Memory B cell (primary cell): ENCODE measurements at regions not wholly inside any gene's neighbourhood (a gene's known extent, or its start where the extent isn't known, plus 50 kb on each side); places are given as distances from the start of the nearest gene placed in this dataset.

Experiments
- ATAC-seq: fragments of 150-1000 bp; cut with Tn5 transposase; 2 replicates; pipeline ENCODE4 v1.10.0; 2021; ENCODE audit warnings: low read depth, mild to moderate bottlenecking, moderate library complexity
- DNase-seq, 2 donors: peaks; one replicate each; pipeline ENCODE4 v3.0.0; 2022; ENCODE audit warnings: low spot score in 2 of 2
- H3K27ac Mint-ChIP-seq: one replicate; pipeline ENCODE4 v1.8.0; 2022; ENCODE audit warnings: mild to moderate bottlenecking, moderate library complexity, mixed read lengths
- H3K27me3 Mint-ChIP-seq: one replicate; pipeline ENCODE4 v1.8.0; 2022; ENCODE audit warnings: mixed read lengths
- H3K36me3 Mint-ChIP-seq: one replicate; pipeline ENCODE4 v1.8.0; 2022; ENCODE audit warnings: mild to moderate bottlenecking, mixed read lengths
- H3K4me1 Mint-ChIP-seq: one replicate; pipeline ENCODE4 v1.8.0; 2022; ENCODE audit warnings: mixed read lengths
- H3K4me3 Mint-ChIP-seq: one replicate; pipeline ENCODE4 v1.8.0; 2022; ENCODE audit warnings: mild to moderate bottlenecking, moderate library complexity, mixed read lengths
- H3K9me3 Mint-ChIP-seq: one replicate; pipeline ENCODE4 v1.8.0; 2022; ENCODE audit warnings: mixed read lengths

- DNase-seq = no peak
- H3K4me3 Mint-ChIP-seq = no peak overlapping the region
- no peak overlapping the region for H3K27ac Mint-ChIP-seq
- no peaks in the 10 kb centered on the region for H3K27me3 Mint-ChIP-seq
- no peaks in the 10 kb centered on the region for H3K9me3 Mint-ChIP-seq
- H3K4me1 Mint-ChIP-seq = no peaks in the 10 kb centered on the region
- H3K36me3 Mint-ChIP-seq = no peaks in the 10 kb centered on the region
- ATAC-seq = no peak
These were observed 1430.0 kb downstream of the ARAP2 start for GRCh38 chr4:34814266-34814665.

GRCh38 chr4:34824515-34824914 is 1419.8 kb downstream of the ARAP2 start:
- Mint-ChIP-seq H3K9me3 (no peaks in the 10 kb centered on the region), H3K4me1 (no peaks in the 10 kb centered on the region), H3K4me3 (no peak overlapping the region), H3K36me3 (no peaks in the 10 kb centered on the region), H3K27me3 (no peaks in the 10 kb centered on the region), H3K27ac (no peak overlapping the region)
- ATAC-seq = no peak
- DNase-seq = no peak

- ATAC-seq = no peak
- no peaks in the 10 kb centered on the region for H3K27me3 Mint-ChIP-seq
These were observed 1417.7 kb downstream of the ARAP2 start for GRCh38 chr4:34826660-34827059.

GRCh38 chr4:34845926-34846325 is 1398.4 kb downstream of the ARAP2 start:
- no peaks in the 10 kb centered on the region for H3K4me1 Mint-ChIP-seq
- no peaks in the 10 kb centered on the region for H3K27me3 Mint-ChIP-seq
- ATAC-seq (no peak), DNase-seq (no peak)
- no peaks in the 10 kb centered on the region for H3K36me3 Mint-ChIP-seq
- H3K4me3 Mint-ChIP-seq = no peak overlapping the region
- no peaks in the 10 kb centered on the region for H3K9me3 Mint-ChIP-seq
- H3K27ac Mint-ChIP-seq = no peak overlapping the region

More at GRCh38 chr4:34826660-34827059, 1417.7 kb downstream of the ARAP2 start:
- H3K4me3 Mint-ChIP-seq = no peak overlapping the region
- no peak overlapping the region for H3K27ac Mint-ChIP-seq
- H3K36me3 Mint-ChIP-seq = no peaks in the 10 kb centered on the region
- peaks cover 2% of the 10 kb centered on the region for H3K9me3 Mint-ChIP-seq
- no peaks in the 10 kb centered on the region for H3K4me1 Mint-ChIP-seq
- no peak for DNase-seq

- H3K27ac Mint-ChIP-seq = no peak overlapping the region
- DNase-seq (no peak), ATAC-seq (no peak)
- no peaks in the 10 kb centered on the region for H3K4me1 Mint-ChIP-seq
- no peak overlapping the region for H3K4me3 Mint-ChIP-seq
- no peaks in the 10 kb centered on the region for H3K36me3 Mint-ChIP-seq
- no peaks in the 10 kb centered on the region for H3K27me3 Mint-ChIP-seq
- peaks cover 2% of the 10 kb centered on the region for H3K9me3 Mint-ChIP-seq
These were observed 1393.9 kb downstream of the ARAP2 start for GRCh38 chr4:34850421-34850820.

- no peaks in the 10 kb centered on the region for H3K36me3 Mint-ChIP-seq
- no peak overlapping the region for H3K27ac Mint-ChIP-seq
- peaks cover 2% of the 10 kb centered on the region for H3K9me3 Mint-ChIP-seq
- H3K27me3 Mint-ChIP-seq = no peaks in the 10 kb centered on the region
- no peaks in the 10 kb centered on the region for H3K4me1 Mint-ChIP-seq
- H3K4me3 Mint-ChIP-seq = no peak overlapping the region
- ATAC-seq = no peak
- DNase-seq = no peak
These were observed 1393.3 kb downstream of the ARAP2 start for GRCh38 chr4:34850968-34851367.

GRCh38 chr4:34851411-34851810 is 1392.9 kb downstream of the ARAP2 start:
- no peaks in the 10 kb centered on the region for H3K27me3 Mint-ChIP-seq
- ATAC-seq (no peak), DNase-seq (no peak)
- H3K27ac Mint-ChIP-seq = no peak overlapping the region
- no peaks in the 10 kb centered on the region for H3K4me1 Mint-ChIP-seq
- H3K4me3 Mint-ChIP-seq = no peak overlapping the region
- peaks cover 3% of the 10 kb centered on the region for H3K9me3 Mint-ChIP-seq
- H3K36me3 Mint-ChIP-seq = no peaks in the 10 kb centered on the region

GRCh38 chr4:34854451-34854850 is 1389.9 kb downstream of the ARAP2 start:
- DNase-seq (no peak), ATAC-seq (no peak)
- no peak overlapping the region for H3K4me3 Mint-ChIP-seq
- no peaks in the 10 kb centered on the region for H3K27me3 Mint-ChIP-seq
- no peaks in the 10 kb centered on the region for H3K36me3 Mint-ChIP-seq
- H3K27ac Mint-ChIP-seq = no peak overlapping the region
- H3K9me3 Mint-ChIP-seq = peaks cover 7% of the 10 kb centered on the region
- H3K4me1 Mint-ChIP-seq = no peaks in the 10 kb centered on the region

- H3K36me3 Mint-ChIP-seq = no peaks in the 10 kb centered on the region
- no peak overlapping the region for H3K27ac Mint-ChIP-seq
- ATAC-seq = no peak
These were observed 1382.6 kb downstream of the ARAP2 start for GRCh38 chr4:34861666-34862065.

GRCh38 chr4:34878961-34879360 is 1365.4 kb downstream of the ARAP2 start:
- Mint-ChIP-seq H3K36me3 (no peaks in the 10 kb centered on the region), H3K9me3 (peaks cover 8% of the 10 kb centered on the region)

More at GRCh38 chr4:34861666-34862065, 1382.6 kb downstream of the ARAP2 start:
- Mint-ChIP-seq H3K27me3 (no peaks in the 10 kb centered on the region), H3K4me1 (no peaks in the 10 kb centered on the region), H3K4me3 (no peak overlapping the region), H3K9me3 (peaks cover 4% of the 10 kb centered on the region)
- no peak for DNase-seq

GRCh38 chr4:34880246-34880645 is 1364.1 kb downstream of the ARAP2 start:
- Mint-ChIP-seq H3K4me3 (no peak overlapping the region), H3K36me3 (no peaks in the 10 kb centered on the region), H3K4me1 (no peaks in the 10 kb centered on the region), H3K27ac (no peak overlapping the region), H3K9me3 (peaks cover 6% of the 10 kb centered on the region), H3K27me3 (no peaks in the 10 kb centered on the region)
- no peak for DNase-seq
- ATAC-seq = no peak

More at GRCh38 chr4:34878961-34879360, 1365.4 kb downstream of the ARAP2 start:
- ATAC-seq (no peak), DNase-seq (no peak)
- Mint-ChIP-seq H3K4me3 (no peak overlapping the region), H3K27ac (no peak overlapping the region), H3K27me3 (no peaks in the 10 kb centered on the region), H3K4me1 (no peaks in the 10 kb centered on the region)

- DNase-seq = no peak
- H3K4me3 Mint-ChIP-seq = no peak overlapping the region
- ATAC-seq = no peak
These were observed 1352.4 kb downstream of the ARAP2 start for GRCh38 chr4:34891892-34892291.

GRCh38 chr4:34893382-34893781 is 1350.9 kb downstream of the ARAP2 start:
- Mint-ChIP-seq H3K36me3 (no peaks in the 10 kb centered on the region), H3K27ac (no peak overlapping the region), H3K9me3 (peaks cover 3% of the 10 kb centered on the region), H3K27me3 (no peaks in the 10 kb centered on the region), H3K4me3 (no peak overlapping the region), H3K4me1 (no peaks in the 10 kb centered on the region)
- DNase-seq (no peak), ATAC-seq (no peak)

More at GRCh38 chr4:34891892-34892291, 1352.4 kb downstream of the ARAP2 start:
- H3K4me1 Mint-ChIP-seq = no peaks in the 10 kb centered on the region
- no peaks in the 10 kb centered on the region for H3K27me3 Mint-ChIP-seq
- peaks cover 3% of the 10 kb centered on the region for H3K9me3 Mint-ChIP-seq
- no peak overlapping the region for H3K27ac Mint-ChIP-seq
- no peaks in the 10 kb centered on the region for H3K36me3 Mint-ChIP-seq

GRCh38 chr4:34920032-34920431 is 1324.3 kb downstream of the ARAP2 start:
- H3K9me3 Mint-ChIP-seq = peaks cover 4% of the 10 kb centered on the region
- no peaks in the 10 kb centered on the region for H3K36me3 Mint-ChIP-seq
- DNase-seq (no peak), ATAC-seq (no peak)
- H3K4me1 Mint-ChIP-seq = no peaks in the 10 kb centered on the region
- H3K4me3 Mint-ChIP-seq = no peak overlapping the region
- no peak overlapping the region for H3K27ac Mint-ChIP-seq
- no peaks in the 10 kb centered on the region for H3K27me3 Mint-ChIP-seq

- H3K9me3 Mint-ChIP-seq = peaks cover 3% of the 10 kb centered on the region
- no peaks in the 10 kb centered on the region for H3K36me3 Mint-ChIP-seq
- H3K4me3 Mint-ChIP-seq = no peak overlapping the region
- no peaks in the 10 kb centered on the region for H3K4me1 Mint-ChIP-seq
- no peaks in the 10 kb centered on the region for H3K27me3 Mint-ChIP-seq
- no peak for DNase-seq
- H3K27ac Mint-ChIP-seq = no peak overlapping the region
- ATAC-seq = no peak
These were observed 1322.9 kb downstream of the ARAP2 start for GRCh38 chr4:34921391-34921790.
